ENCODE measurements at regions not wholly inside any gene's neighbourhood (a gene's known extent, or its start where the extent isn't known, plus 50 kb on each side); places are given as distances from the start of the nearest gene placed in this dataset.
"Not testable (repeated sequence)": the region's sequence is repeated elsewhere in the genome, so short reads cannot be mapped to it uniquely, and the experiment has no call there.

GRCh38 chr9:124084087-124084486, 72.5 kb downstream of the LHX2 start:
- DNase-seq (ENCODE audit: low read depth in 2 of 2), result no peak

GRCh38 chr9:124087226-124087625, 75.7 kb downstream of the LHX2 start:
- no peak for DNase-seq (ENCODE audit: low read depth in 2 of 2)

- DNase-seq (ENCODE audit: low read depth in 2 of 2), result no peak
Measured at GRCh38 chr9:124088476-124088837, 76.9 kb downstream of the LHX2 start.

GRCh38 chr9:124089631-124090488, 78.3 kb downstream of the LHX2 start:
- DNase-seq (ENCODE audit: low read depth in 2 of 2), result not testable (repeated sequence)

- DNase-seq (ENCODE audit: low read depth in 2 of 2), result no peak
Measured at GRCh38 chr9:124098141-124098905, 86.8 kb downstream of the LHX2 start.

- no peak for DNase-seq (ENCODE audit: low read depth in 2 of 2)
Measured at GRCh38 chr9:124099860-124100259, 88.3 kb downstream of the LHX2 start.

GRCh38 chr9:124101215-124101968, 89.8 kb downstream of the LHX2 start:
- DNase-seq (ENCODE audit: low read depth in 2 of 2), result no peak

GRCh38 chr9:124101969-124102345, 90.4 kb downstream of the LHX2 start:
- DNase-seq (ENCODE audit: low read depth in 2 of 2), result no peak

GRCh38 chr9:124102363-124102762, 90.8 kb downstream of the LHX2 start:
- no peak for DNase-seq (ENCODE audit: low read depth in 2 of 2)

- DNase-seq (ENCODE audit: low read depth in 2 of 2), result no peak
Measured at GRCh38 chr9:124105266-124105665, 93.7 kb downstream of the LHX2 start.

- no peak for DNase-seq (ENCODE audit: low read depth in 2 of 2)
Measured at GRCh38 chr9:124108216-124108615, 96.6 kb downstream of the LHX2 start.

GRCh38 chr9:124110307-124110915, 98.8 kb downstream of the LHX2 start:
- DNase-seq (ENCODE audit: low read depth in 2 of 2), result peak; percentile 38 to 41

- DNase-seq (ENCODE audit: low read depth in 2 of 2), result no peak
Measured at GRCh38 chr9:124116683-124117363, 105.3 kb downstream of the LHX2 start.

- DNase-seq (ENCODE audit: low read depth in 2 of 2), result no peak
Measured at GRCh38 chr9:124118894-124119293, 107.3 kb downstream of the LHX2 start.

GRCh38 chr9:124120272-124120671, 108.7 kb downstream of the LHX2 start:
- DNase-seq (ENCODE audit: low read depth in 2 of 2), result no peak

GRCh38 chr9:124121725-124122124, 110.2 kb downstream of the LHX2 start:
- DNase-seq (ENCODE audit: low read depth in 2 of 2), result no peak

GRCh38 chr9:124122321-124122720, 110.8 kb downstream of the LHX2 start:
- no peak for DNase-seq (ENCODE audit: low read depth in 2 of 2)

GRCh38 chr9:124122813-124123462, 111.4 kb downstream of the LHX2 start:
- no peak for DNase-seq (ENCODE audit: low read depth in 2 of 2)

- DNase-seq (ENCODE audit: low read depth in 2 of 2), result not testable (repeated sequence)
Measured at GRCh38 chr9:124123621-124124020, 112.1 kb downstream of the LHX2 start.

- no peak for DNase-seq (ENCODE audit: low read depth in 2 of 2)
Measured at GRCh38 chr9:124124729-124125650, 113.4 kb downstream of the LHX2 start.
